ENCODE measurements at regions not wholly inside any gene's neighbourhood (a gene's known extent, or its start where the extent isn't known, plus 50 kb on each side); places are given as distances from the start of the nearest gene placed in this dataset. TPM values are rescaled to one million over a fixed set of nuclear protein-coding genes. Genes with fewer than 3 reads are reported as not detected.

DNA sequence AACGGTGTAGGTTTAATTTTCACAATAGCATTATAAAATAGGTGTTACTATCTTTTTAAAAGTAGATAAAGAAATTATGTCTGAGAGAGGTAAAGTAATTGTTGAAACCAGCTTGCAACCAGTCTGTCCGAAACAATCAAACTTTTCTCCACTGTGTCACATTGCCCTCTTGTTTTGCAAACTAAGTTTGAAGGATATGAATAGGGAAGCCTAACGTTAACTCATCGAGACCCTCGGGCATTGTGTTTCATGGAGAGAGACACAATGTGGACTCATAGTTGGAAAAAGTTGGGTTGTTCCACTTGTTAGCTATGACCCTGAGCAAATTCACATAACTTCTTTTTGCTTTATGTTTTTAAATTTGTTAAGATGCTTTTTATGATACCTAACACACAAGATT lies 254.4 kb upstream of the IMPG1 start:
- 89% methylated on average over 5 of the region's 5 CpGs for WGBS
- H3K4me3 ChIP-seq (ENCODE audit: low read depth, low read length) = no peak overlapping the region
- no peak for DNase-seq (ENCODE audit: extremely low spot score)
- H3K36me3 ChIP-seq (ENCODE audit: insufficient read depth) = no peaks in the 10 kb centered on the region
- no peak overlapping the region for H3K27ac ChIP-seq (ENCODE audit: low read depth)
- no peaks in the 10 kb centered on the region for H3K4me1 ChIP-seq (ENCODE audit: insufficient read depth)

Small RNA genes lying in the stretch of these regions (small RNA-seq; reads per million reads assigned to genes)
- not detected for gene AL365222.1
- not detected for gene RNU6-261P
- 0.27 reads per million for gene RNU6-84P
